Fibroblast of villous mesenchyme (primary cell): ENCODE measurements at regions not wholly inside any gene's neighbourhood (a gene's known extent, or its start where the extent isn't known, plus 50 kb on each side); places are given as distances from the start of the nearest gene placed in this dataset.

Source experiments
- DNase-seq: peaks from one replicate; pipeline ENCODE4 v3.0.0-alpha.2; 2010; ENCODE audit warnings: low read depth
- H3K4me3 ChIP-seq: 2 replicates; pipeline ENCODE4 v1.5.1; 2011; ENCODE audit warnings: low read depth, mild to moderate bottlenecking, low read length
- TF ChIP-seq, protein P1 (sequence below): IDR thresholded peaks from 2 replicates; pipeline ENCODE4 v1.5.1; 2012; ENCODE audit warnings: low read depth, mild to moderate bottlenecking, low read length; ENCODE audit not compliant: insufficient read depth

DNA sequence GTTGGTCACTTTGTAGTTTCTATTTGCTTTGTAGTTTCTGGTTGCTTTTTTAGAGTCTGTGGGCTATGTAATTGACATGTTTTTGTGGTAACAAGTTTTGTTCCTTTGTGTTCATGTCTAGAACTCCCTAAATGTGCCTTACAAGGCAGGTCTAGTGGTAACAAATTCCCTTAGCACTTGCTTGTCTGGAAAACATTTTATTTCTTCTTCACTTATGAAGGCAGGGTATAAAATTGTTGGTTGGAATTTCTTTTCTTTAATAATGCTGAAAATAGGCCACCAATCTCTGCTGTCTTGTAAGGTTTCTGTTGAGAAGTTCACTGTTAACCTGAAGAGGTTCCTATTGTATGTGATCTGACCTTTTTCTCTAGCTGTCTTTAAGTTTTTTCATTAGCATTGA lies 383.6 kb downstream of the EPHA7 start:
- TF ChIP-seq, protein P1, sequence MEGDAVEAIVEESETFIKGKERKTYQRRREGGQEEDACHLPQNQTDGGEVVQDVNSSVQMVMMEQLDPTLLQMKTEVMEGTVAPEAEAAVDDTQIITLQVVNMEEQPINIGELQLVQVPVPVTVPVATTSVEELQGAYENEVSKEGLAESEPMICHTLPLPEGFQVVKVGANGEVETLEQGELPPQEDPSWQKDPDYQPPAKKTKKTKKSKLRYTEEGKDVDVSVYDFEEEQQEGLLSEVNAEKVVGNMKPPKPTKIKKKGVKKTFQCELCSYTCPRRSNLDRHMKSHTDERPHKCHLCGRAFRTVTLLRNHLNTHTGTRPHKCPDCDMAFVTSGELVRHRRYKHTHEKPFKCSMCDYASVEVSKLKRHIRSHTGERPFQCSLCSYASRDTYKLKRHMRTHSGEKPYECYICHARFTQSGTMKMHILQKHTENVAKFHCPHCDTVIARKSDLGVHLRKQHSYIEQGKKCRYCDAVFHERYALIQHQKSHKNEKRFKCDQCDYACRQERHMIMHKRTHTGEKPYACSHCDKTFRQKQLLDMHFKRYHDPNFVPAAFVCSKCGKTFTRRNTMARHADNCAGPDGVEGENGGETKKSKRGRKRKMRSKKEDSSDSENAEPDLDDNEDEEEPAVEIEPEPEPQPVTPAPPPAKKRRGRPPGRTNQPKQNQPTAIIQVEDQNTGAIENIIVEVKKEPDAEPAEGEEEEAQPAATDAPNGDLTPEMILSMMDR = no peak
- H3K4me3 ChIP-seq = no peak overlapping the region
- DNase-seq = no peak

DNA sequence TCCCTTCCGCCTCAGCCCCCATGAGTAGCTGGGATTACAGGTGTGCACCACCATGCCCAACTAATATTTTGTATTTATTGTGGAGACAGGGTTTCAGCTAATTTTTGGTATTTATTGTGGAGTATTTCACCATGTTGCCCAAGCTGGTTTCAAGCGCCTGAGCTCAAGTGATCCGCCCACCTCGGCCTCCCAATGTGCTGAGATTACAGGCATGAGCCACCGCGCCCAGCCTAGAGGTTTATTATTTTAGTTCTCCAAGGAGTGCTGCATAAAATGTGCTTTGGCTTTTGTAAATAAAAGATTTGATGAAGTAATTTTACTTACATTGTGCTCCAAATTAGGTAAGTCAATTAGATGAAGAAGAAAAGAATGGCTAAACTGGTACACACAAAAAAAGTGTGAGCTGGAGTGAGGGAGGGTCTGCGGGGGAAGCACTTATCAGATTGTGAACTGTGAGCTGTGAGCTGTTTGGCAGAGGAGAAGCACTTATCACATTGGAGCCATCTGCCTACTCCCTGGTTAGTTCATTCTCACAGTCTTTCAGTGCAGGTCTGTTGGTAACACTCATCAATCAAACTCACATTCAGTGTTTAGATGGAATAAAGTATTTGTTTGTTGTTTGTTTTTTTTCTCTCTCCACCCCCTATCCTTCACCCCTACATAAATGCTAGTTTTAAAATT lies 398.0 kb downstream of the EPHA7 start:
- DNase-seq = no peak
- H3K4me3 ChIP-seq = no peak overlapping the region

DNA sequence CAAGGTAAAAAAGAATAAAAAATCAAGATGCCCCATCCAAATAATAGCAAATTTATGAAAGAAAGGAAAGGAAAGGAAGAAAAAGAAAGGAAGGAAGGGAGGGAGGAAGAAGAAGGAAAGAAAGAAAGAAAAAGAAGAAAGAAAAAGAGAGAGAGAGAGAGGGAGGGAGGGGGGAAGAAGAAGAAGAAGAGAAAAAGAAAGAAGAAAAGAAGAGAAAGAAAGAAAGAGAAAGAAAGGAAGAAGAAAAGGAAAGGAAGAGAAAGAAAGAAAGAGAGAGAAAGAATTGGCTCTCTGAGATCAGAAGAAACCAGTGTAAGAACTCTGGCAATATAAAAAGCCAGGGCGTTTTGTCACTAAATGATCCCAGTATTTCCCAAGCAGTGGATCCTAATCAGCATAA lies 401.7 kb downstream of the EPHA7 start:
- DNase-seq = no peak
- H3K4me3 ChIP-seq = no peak overlapping the region
- TF ChIP-seq, protein P1 = no peak

More for the DNA sequence above, 398.0 kb downstream of the EPHA7 start:
- TF ChIP-seq, protein P1 = no peak

DNA sequence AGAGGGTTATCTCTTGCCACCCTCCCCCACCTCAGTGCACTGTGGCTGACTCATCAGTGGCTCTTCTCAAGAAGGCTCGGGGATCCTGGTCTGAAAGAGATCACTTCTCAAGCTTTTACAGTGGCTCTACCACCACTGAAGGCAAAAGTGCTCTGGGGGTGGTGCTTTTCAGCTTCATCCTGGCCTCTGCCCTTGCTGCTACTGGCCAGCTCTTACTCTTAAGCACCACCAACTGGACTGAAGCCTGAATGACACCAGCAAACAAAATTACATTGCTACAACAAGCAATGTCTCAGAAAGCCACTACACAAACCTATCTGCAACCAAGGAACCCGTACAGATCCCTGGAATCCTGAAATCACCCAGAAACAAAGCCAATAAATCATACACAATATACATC lies 402.1 kb downstream of the EPHA7 start:
- peak; percentile 8 for DNase-seq
- TF ChIP-seq, protein P1 = peak; percentile 34
- H3K4me3 ChIP-seq = no peak overlapping the region

DNA sequence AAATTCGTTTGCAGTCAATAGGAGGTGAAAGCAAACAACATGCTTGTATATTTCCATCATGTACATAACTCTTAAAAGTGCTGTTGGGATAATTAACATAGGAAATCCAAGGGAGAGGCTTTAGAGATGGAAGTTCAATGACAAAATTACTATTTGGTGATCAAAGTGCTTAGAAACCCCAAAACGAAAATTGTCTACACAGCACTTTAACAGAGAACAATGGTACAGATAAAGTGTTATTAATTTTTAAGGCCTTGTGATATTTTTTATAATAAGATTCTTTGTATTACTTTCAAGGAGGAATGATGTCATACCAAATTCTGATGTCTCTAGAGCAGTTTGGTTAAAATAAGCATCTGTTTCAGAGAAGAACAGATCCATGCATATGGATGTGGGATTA lies 406.3 kb downstream of the EPHA7 start:
- TF ChIP-seq, protein P1 = no peak
- no peak for DNase-seq
- no peak overlapping the region for H3K4me3 ChIP-seq

DNA sequence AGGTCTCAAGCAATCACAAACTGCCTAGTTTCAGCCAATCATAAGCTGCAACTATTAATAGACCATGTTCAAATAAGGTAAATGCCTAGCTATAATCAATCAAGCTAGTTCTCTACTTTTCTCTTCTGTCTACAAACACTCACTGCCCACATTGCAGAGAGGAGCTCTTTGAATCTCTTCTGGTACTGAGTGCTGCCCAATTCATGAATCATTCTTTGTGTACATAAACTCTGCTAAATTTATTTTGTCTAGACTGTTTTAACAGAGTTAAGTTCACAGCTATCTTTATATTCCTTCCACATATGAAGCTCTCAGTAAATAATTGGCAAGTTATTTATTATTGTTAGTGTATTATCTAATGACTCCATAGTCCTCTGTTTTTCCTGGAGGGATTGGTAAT lies 411.0 kb downstream of the EPHA7 start:
- no peak overlapping the region for H3K4me3 ChIP-seq
- TF ChIP-seq, protein P1 = no peak
- no peak for DNase-seq

DNA sequence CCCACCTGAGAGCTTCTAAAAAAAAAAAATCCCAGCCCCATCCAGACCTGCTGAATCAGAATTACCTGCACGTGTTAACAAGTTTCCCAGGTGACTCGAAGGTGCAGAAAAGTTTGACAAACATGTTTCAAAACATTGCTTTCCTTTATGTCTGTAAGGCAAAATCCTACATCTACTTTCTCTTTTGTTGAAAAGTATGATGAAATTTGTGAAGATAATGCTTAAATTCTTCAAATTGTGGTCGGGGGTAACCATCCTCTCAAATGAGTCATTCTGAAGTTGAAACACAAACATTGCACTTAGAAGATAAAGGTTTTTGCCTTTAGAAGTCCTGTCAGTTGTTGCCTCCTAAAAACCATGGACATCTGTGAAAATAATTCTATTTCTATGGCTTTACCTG lies 429.7 kb downstream of the EPHA7 start:
- TF ChIP-seq, protein P1 = no peak
- DNase-seq = peak; percentile 4
- no peak overlapping the region for H3K4me3 ChIP-seq
